VCaP (cell line): ENCODE measurements at regions not wholly inside any gene's neighbourhood (a gene's known extent, or its start where the extent isn't known, plus 50 kb on each side); places are given as distances from the start of the nearest gene placed in this dataset.

Experiments used
- H3K27ac ChIP-seq: fragments of 450-650 bp; 2 replicates; pipeline ENCODE4 v1.5.1; 2017
- CTCF ChIP-seq: fragments of 450-650 bp; conservative IDR thresholded peaks from 2 replicates; pipeline ENCODE4 v1.5.1; 2017; ENCODE audit warnings: mild to moderate bottlenecking, moderate library complexity

DNA sequence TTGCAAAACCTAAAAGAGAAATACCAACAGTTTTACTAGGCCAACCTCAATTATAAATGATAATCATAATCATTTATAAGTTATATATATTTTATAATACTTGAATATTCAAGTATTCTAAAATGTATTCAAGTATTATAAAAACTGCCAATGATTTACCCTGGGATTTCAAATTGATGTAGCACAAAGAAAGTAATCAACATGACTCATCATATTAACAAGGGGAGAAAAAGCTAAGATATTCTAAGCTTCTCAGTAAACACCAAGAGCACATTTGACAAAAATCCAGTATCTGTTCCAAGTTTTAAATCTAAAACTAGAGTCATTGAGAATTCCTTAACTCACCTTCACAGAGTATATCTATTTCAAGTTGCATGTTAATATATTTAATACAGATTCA lies 56.1 kb downstream of the CAPZA3 start:
- H3K27ac ChIP-seq, result no peak overlapping the region
- TF ChIP-seq CTCF, result no peak

GRCh38 chr12:18797604-18798003 lies 59.7 kb downstream of the CAPZA3 start:
- no peak for TF ChIP-seq CTCF

DNA sequence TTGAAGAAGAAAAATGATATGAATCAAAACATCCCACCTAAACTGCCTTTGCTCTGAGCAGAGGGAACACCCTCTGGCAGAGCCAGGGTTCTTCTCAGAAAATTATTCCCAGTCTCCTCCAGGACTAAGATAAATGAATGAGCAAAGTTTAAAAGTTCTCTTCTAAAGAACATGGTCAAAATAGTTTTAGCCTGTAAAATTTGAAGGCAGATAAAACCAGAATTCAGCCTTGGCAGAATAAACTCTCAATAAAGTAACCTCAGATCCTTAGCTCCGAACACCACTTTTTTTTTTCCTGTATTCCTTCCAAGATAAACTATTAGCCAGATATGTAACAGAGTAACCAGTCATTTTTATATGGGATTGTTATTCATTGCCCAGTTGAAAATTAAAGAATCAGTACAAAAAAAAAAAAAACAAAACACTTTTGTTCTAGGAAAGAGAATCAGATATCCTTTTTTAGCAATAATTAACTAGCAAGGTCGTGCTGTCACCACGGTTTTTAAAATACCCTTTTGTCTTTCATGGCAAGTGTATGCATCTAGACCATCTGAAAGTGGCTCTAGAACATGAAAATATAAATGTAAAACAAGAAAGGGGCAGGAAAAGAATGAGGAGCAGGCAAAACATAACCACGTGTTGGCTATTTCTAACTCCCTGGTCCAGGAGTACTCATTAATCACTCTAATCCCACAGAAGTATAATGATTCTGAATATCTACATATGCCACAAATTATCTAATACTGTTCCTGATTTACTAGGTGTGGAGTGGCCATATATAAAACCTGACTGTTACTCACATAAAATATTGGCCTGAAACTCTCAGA lies 60.8 kb downstream of the CAPZA3 start:
- TF ChIP-seq CTCF, result no peak
- no peak overlapping the region for H3K27ac ChIP-seq

More at GRCh38 chr12:18797604-18798003, 59.7 kb downstream of the CAPZA3 start:
- H3K27ac ChIP-seq, result no peak overlapping the region

- TF ChIP-seq CTCF, result no peak
- H3K27ac ChIP-seq, result no peak overlapping the region
Measured at GRCh38 chr12:18799561-18799960, 61.6 kb downstream of the CAPZA3 start.

DNA sequence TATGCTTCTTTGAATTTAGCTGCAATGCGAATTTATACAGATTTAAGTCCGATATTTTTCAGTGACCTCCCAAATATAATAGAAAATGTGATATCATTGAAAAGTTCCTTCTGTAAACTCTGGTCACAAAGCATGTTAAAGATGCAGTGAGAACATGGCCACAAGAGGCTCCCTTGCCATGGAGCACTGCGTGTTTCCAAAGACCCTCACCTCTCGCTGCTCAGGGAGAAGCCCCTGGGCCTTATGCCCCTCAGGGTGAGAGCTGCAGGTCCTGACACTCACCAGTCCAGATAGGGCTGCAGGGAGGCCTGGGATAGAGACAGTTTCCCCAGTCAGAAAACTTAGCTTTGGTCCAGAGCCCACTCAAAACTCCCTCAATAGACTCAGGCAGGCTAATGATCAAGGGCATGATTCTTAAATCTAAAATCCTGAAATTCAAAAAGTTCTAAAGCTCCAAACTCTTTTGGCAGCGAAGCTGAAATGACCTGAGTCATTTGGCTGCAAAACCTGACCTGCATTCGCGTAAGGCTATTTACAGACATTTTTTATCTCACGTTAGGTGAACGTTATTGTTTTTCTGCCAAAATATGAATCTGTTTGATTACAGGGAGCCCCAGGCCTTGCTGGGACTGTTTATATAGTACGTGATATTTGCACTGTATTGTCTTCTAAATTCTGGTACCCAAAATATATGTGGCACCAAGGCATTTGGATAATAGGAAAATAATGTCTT lies 67.8 kb downstream of the CAPZA3 start:
- no peak overlapping the region for H3K27ac ChIP-seq
- TF ChIP-seq CTCF, result peak; percentile 34; the same call in 1 of the 2 replicates

GRCh38 chr12:18807714-18808113 lies 69.8 kb downstream of the CAPZA3 start:
- no peak overlapping the region for H3K27ac ChIP-seq
- TF ChIP-seq CTCF, result no peak

GRCh38 chr12:18808221-18808620 lies 70.3 kb downstream of the CAPZA3 start:
- no peak for TF ChIP-seq CTCF
- no peak overlapping the region for H3K27ac ChIP-seq
